ENCODE measurements at regions not wholly inside any gene's neighbourhood (a gene's known extent, or its start where the extent isn't known, plus 50 kb on each side); places are given as distances from the start of the nearest gene placed in this dataset.

- Mint-ChIP-seq H3K4me1 (peaks cover 43% of the 10 kb centered on the region), H3K9me3 (ENCODE audit: low read depth) (no peaks in the 10 kb centered on the region), H3K4me3 (peak overlapping the region; percentile 46), H3K36me3 (peaks cover 10% of the 10 kb centered on the region), H3K27me3 (no peaks in the 10 kb centered on the region), H3K27ac (peak overlapping the region; percentile 80)
- DNase-seq (peak; percentile 47), ATAC-seq (peak; percentile 59)
- CTCF ChIA-PET = no interaction called here
These were observed 250.0 kb upstream of the KLF6 start for GRCh38 chr10:4034907-4035598.

GRCh38 chr10:4033341-4033896, 248.4 kb upstream of the KLF6 start:
- Mint-ChIP-seq H3K36me3 (peaks cover 6% of the 10 kb centered on the region), H3K27me3 (no peaks in the 10 kb centered on the region), H3K9me3 (ENCODE audit: low read depth) (no peaks in the 10 kb centered on the region), H3K4me1 (peaks cover 41% of the 10 kb centered on the region), H3K4me3 (peak overlapping the region; percentile 38), H3K27ac (peak overlapping the region; percentile 80)
- CTCF ChIA-PET = no interaction called here
- peak; percentile 83 for ATAC-seq
- DNase-seq = no peak

- no peak for ATAC-seq
- Mint-ChIP-seq H3K27me3 (no peaks in the 10 kb centered on the region), H3K4me3 (no peak overlapping the region), H3K4me1 (peaks cover 37% of the 10 kb centered on the region), H3K36me3 (peaks cover 3% of the 10 kb centered on the region), H3K9me3 (ENCODE audit: low read depth) (no peaks in the 10 kb centered on the region), H3K27ac (no peak overlapping the region)
- DNase-seq = no peak
- CTCF ChIA-PET = no interaction called here
These were observed 244.9 kb upstream of the KLF6 start for GRCh38 chr10:4029866-4030265.

- Mint-ChIP-seq H3K9me3 (ENCODE audit: low read depth) (no peaks in the 10 kb centered on the region), H3K4me1 (peaks cover 28% of the 10 kb centered on the region), H3K27me3 (no peaks in the 10 kb centered on the region), H3K27ac (no peak overlapping the region), H3K36me3 (peaks cover 3% of the 10 kb centered on the region), H3K4me3 (no peak overlapping the region)
- ATAC-seq (no peak), DNase-seq (no peak)
- CTCF ChIA-PET = no interaction called here
These were observed 244.0 kb upstream of the KLF6 start for GRCh38 chr10:4028854-4029583.

GRCh38 chr10:4028027-4028471, 243.0 kb upstream of the KLF6 start:
- CTCF ChIA-PET = no interaction called here
- DNase-seq (no peak), ATAC-seq (no peak)
- H3K27me3 Mint-ChIP-seq = no peaks in the 10 kb centered on the region
- H3K4me1 Mint-ChIP-seq = peaks cover 19% of the 10 kb centered on the region
- peaks cover 3% of the 10 kb centered on the region for H3K36me3 Mint-ChIP-seq
- H3K27ac Mint-ChIP-seq = no peak overlapping the region
- no peaks in the 10 kb centered on the region for H3K9me3 Mint-ChIP-seq (ENCODE audit: low read depth)
- H3K4me3 Mint-ChIP-seq = no peak overlapping the region

- Mint-ChIP-seq H3K36me3 (peaks cover 8% of the 10 kb centered on the region), H3K27ac (no peak overlapping the region), H3K9me3 (ENCODE audit: low read depth) (no peaks in the 10 kb centered on the region), H3K4me3 (no peak overlapping the region), H3K4me1 (peaks cover 15% of the 10 kb centered on the region), H3K27me3 (no peaks in the 10 kb centered on the region)
- DNase-seq = no peak
- no peak for ATAC-seq
- CTCF ChIA-PET = no interaction called here
These were observed 240.3 kb upstream of the KLF6 start for GRCh38 chr10:4025339-4025738.

GRCh38 chr10:4024516-4025245, 239.7 kb upstream of the KLF6 start:
- ATAC-seq = no peak
- no peak overlapping the region for H3K4me3 Mint-ChIP-seq
- peaks cover 8% of the 10 kb centered on the region for H3K36me3 Mint-ChIP-seq
- H3K4me1 Mint-ChIP-seq = peaks cover 15% of the 10 kb centered on the region
- DNase-seq = no peak
- H3K27me3 Mint-ChIP-seq = no peaks in the 10 kb centered on the region
- CTCF ChIA-PET = no interaction called here
- no peaks in the 10 kb centered on the region for H3K9me3 Mint-ChIP-seq (ENCODE audit: low read depth)
- H3K27ac Mint-ChIP-seq = no peak overlapping the region

- no peak for ATAC-seq
- peaks cover 15% of the 10 kb centered on the region for H3K4me1 Mint-ChIP-seq
- CTCF ChIA-PET = no interaction called here
These were observed 239.0 kb upstream of the KLF6 start for GRCh38 chr10:4024027-4024426.

GRCh38 chr10:4022473-4022872, 237.5 kb upstream of the KLF6 start:
- peaks cover 8% of the 10 kb centered on the region for H3K36me3 Mint-ChIP-seq
- no peak overlapping the region for H3K4me3 Mint-ChIP-seq
- no peaks in the 10 kb centered on the region for H3K9me3 Mint-ChIP-seq (ENCODE audit: low read depth)
- peaks cover 22% of the 10 kb centered on the region for H3K4me1 Mint-ChIP-seq
- ATAC-seq (no peak), DNase-seq (no peak)
- H3K27ac Mint-ChIP-seq = no peak overlapping the region
- CTCF ChIA-PET = no interaction called here
- no peaks in the 10 kb centered on the region for H3K27me3 Mint-ChIP-seq

More at GRCh38 chr10:4024027-4024426, 239.0 kb upstream of the KLF6 start:
- Mint-ChIP-seq H3K4me3 (no peak overlapping the region), H3K9me3 (ENCODE audit: low read depth) (no peaks in the 10 kb centered on the region), H3K27me3 (no peaks in the 10 kb centered on the region), H3K36me3 (peaks cover 8% of the 10 kb centered on the region), H3K27ac (no peak overlapping the region)
- no peak for DNase-seq

- H3K4me1 Mint-ChIP-seq = peaks cover 20% of the 10 kb centered on the region
- no peak overlapping the region for H3K27ac Mint-ChIP-seq
- H3K27me3 Mint-ChIP-seq = no peaks in the 10 kb centered on the region
- ATAC-seq = no peak
- no peaks in the 10 kb centered on the region for H3K9me3 Mint-ChIP-seq (ENCODE audit: low read depth)
- peaks cover 8% of the 10 kb centered on the region for H3K36me3 Mint-ChIP-seq
- DNase-seq = no peak
- CTCF ChIA-PET = no interaction called here
- no peak overlapping the region for H3K4me3 Mint-ChIP-seq
These were observed 235.6 kb upstream of the KLF6 start for GRCh38 chr10:4020631-4021030.

GRCh38 chr10:4018054-4018511, 233.1 kb upstream of the KLF6 start:
- DNase-seq = no peak
- peaks cover 20% of the 10 kb centered on the region for H3K4me1 Mint-ChIP-seq

GRCh38 chr10:4017336-4017735, 232.3 kb upstream of the KLF6 start:
- CTCF ChIA-PET = no interaction called here
- no peak for ATAC-seq
- DNase-seq = no peak
- H3K4me3 Mint-ChIP-seq = no peak overlapping the region
- H3K4me1 Mint-ChIP-seq = peaks cover 26% of the 10 kb centered on the region
- H3K9me3 Mint-ChIP-seq (ENCODE audit: low read depth) = no peaks in the 10 kb centered on the region
- H3K27ac Mint-ChIP-seq = no peak overlapping the region
- no peaks in the 10 kb centered on the region for H3K27me3 Mint-ChIP-seq
- peaks cover 8% of the 10 kb centered on the region for H3K36me3 Mint-ChIP-seq

More at GRCh38 chr10:4018054-4018511, 233.1 kb upstream of the KLF6 start:
- ATAC-seq = no peak
- Mint-ChIP-seq H3K27ac (no peak overlapping the region), H3K36me3 (peaks cover 8% of the 10 kb centered on the region), H3K4me3 (no peak overlapping the region), H3K9me3 (ENCODE audit: low read depth) (no peaks in the 10 kb centered on the region), H3K27me3 (no peaks in the 10 kb centered on the region)
- CTCF ChIA-PET = no interaction called here

- Mint-ChIP-seq H3K27ac (no peak overlapping the region), H3K36me3 (peaks cover 4% of the 10 kb centered on the region), H3K4me1 (peaks cover 26% of the 10 kb centered on the region), H3K27me3 (peaks cover 3% of the 10 kb centered on the region), H3K9me3 (ENCODE audit: low read depth) (no peaks in the 10 kb centered on the region), H3K4me3 (no peak overlapping the region)
- no peak for DNase-seq
- no peak for ATAC-seq
- CTCF ChIA-PET = no interaction called here
These were observed 231.3 kb upstream of the KLF6 start for GRCh38 chr10:4016214-4016740.
